DMS79 (cell line): ENCODE measurements at regions not wholly inside any gene's neighbourhood (a gene's known extent, or its start where the extent isn't known, plus 50 kb on each side); places are given as distances from the start of the nearest gene placed in this dataset.
A peak's percentile ranks its signal among the peaks of the same experiment; 100 is the strongest.
"Not testable (repeated sequence)": the region's sequence is repeated elsewhere in the genome, so short reads cannot be mapped to it uniquely, and the experiment has no call there.

Source experiments
- DNase-seq: peaks from one replicate; lab custom pipeline; 2025; lab: John Stamatoyannopoulos, UW

DNA sequence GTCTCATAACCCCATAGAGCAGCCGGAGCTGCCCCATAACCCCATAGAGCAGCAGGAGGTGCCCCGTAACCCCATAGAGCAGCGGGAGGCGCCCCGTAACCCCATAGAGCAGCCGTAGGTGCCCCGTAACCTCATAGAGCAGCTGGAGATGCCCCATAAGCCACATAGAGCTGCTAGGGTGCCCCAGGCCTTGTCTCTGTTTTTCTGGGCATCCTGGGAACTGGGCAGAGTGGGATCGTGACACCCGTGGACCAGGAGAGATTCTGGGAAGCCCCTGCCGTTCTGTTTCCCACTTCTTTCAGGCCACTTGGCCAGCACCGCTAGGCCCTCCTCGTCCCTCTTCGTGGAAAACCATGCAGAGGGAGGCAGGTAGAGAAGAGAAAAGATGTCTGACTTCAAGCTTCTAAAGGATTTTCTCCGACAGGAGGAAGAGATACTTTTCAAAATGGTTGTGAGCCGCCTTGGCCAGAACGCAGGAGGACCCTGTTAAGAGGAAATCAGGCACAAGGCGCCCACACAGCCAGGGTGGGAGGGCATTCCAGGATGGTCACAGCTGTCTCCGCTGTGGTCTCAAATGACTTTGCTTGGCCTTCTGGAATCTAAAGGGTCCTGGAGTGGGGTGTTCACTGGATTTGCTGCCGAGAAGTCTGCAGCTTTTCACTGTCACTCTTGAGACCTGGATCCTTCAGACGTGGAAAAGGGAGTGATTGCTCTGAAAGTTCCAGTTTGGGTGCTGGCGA lies 171.8 kb downstream of the NPIPB11 start:
- DNase-seq, result not testable (repeated sequence)

DNA sequence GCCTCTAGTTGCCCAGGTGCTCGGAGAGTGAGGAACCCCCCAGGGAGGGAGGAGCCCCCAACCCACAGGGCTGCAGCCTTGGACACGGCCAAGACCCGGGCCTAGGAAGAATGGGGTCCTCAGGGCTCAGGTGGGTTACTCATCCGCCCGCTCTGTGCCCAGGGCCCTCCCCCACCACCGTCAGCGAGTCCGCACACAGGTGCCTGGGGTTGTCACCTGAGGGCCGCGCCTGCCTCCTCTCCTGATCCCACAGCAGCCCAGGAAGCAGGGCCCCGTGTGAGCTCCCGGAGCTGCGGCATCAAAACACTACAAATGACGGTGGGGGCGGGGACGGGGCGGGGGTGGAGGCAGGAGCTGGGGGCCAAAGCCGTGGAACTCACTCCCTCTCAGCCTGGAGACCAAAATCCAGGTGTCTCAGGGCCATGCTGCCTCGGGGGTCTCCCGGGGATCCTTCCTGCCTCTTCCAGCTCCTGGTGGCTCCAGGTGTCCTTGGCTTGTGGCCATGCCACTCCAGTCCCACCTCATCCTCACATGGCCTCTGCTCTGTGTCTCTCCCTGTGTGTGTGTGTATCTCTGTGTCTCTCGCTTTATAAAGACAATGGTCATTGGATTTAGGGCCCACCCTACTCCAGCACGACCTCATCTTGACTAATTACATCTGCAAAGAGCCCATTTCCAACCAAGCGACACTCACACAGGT lies 172.7 kb downstream of the NPIPB11 start:
- not testable (repeated sequence) for DNase-seq

DNA sequence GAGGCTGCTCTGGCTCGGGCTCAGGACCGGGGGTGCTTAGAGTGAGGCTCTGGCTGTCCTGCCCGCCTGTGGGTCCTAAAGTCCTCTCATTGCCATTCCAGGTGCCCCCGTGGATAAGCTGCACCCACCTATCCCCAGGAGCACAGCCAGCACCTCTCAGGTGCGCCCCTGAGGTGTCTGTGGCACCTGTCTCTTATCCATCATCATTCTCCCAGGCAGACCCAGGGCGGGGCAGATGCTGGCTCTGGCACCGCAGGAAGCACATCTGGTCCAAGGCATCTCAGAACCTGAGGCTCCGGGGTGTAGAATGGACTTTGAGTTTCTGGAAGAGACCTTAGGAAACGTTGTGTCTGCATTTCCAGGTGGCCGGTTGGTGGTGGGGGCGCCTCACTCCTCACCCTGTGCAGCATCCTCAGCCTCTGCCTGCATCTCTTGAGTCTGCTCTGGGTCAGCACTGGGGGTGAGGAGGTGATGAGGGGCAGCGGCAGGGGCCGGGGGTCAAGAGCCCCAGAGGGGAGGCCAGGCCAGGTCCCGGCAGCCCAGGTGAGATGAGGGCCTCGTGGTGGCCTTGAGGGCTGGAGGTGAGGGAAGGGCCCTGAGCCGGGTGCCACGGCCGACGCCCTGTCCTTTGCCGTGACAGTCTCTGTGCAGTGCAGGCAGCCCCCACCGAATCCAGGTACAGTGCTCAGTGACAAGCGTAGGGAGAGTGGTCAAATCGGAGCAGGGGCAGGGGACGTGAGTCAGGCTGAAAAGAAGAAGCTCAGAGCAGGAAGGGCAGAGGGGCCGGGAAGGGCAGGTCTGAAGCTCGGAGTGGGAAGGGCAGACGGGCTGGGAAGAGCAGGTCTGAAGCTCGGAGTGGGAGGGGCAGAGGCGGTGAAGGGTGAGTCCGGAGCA lies 173.5 kb downstream of the NPIPB11 start:
- DNase-seq, result no peak

DNA sequence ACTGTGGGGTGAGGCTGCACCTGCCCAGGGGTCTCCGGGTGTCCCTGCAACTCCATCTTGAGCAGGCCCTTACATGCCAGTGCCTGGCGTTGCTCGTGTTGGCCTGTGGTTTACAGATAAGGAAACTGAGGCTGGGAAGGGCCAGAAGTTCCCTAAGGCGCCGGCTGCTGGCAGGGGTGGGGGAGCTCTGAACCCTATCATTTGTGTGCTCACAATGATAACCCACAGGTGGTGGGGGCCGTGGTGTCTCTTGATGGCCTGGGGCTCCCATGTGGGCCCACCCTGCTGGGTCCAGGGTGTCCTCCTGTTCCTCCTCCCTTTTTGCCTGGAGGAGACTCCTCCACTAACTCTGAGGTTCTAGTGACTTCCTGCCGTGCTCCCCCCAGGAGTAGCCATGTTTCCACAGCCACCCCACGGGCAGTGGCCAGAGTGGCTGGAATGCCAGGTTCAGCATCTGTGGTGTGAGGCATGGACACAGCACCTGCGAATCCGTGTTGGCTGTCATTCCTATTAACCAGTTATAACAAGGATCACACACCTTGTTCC lies 174.3 kb downstream of the NPIPB11 start:
- DNase-seq, result not testable (repeated sequence)

DNA sequence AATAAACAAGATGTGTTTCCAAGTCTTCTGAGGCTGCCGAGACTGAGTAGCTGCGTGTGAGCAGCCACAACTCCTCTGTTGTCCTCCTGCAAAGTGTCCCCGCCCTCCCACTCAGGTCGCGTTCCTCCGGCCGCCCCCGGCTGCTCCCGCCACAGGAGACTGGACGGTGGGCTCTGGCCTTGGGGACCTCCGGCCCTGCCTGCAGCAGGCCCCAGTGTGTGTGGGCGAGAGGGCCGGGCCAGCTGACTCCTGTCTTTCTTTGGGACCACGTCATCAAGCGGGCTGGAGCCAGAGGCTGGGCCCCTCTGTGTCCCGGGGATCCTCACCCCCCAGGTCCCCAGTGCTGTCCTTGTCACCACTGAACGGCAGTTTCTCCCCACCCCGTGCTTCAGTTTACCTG lies 175.3 kb downstream of the NPIPB11 start:
- DNase-seq, result no peak

DNA sequence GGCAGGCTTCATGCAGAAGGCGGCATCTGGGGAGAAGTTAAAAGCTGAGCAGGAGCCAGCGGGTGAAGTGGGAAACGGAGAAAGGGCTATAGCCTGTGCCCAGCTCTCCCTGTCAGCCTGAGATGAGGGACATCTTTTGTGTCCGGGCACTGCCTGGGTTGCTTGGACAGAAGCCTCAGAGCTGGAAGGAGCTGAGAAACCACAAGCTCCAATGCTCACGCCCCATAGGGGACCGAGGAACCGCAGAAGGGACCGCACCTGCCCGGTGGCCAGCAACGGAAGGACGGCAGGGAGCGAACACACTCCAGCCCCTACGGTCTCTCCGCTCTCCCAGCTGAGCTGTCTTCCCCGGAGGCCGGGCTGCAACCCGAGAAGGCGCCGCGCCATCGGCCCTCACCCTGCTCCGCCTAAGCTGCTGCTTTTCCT lies 175.8 kb downstream of the NPIPB11 start:
- DNase-seq, result no peak

DNA sequence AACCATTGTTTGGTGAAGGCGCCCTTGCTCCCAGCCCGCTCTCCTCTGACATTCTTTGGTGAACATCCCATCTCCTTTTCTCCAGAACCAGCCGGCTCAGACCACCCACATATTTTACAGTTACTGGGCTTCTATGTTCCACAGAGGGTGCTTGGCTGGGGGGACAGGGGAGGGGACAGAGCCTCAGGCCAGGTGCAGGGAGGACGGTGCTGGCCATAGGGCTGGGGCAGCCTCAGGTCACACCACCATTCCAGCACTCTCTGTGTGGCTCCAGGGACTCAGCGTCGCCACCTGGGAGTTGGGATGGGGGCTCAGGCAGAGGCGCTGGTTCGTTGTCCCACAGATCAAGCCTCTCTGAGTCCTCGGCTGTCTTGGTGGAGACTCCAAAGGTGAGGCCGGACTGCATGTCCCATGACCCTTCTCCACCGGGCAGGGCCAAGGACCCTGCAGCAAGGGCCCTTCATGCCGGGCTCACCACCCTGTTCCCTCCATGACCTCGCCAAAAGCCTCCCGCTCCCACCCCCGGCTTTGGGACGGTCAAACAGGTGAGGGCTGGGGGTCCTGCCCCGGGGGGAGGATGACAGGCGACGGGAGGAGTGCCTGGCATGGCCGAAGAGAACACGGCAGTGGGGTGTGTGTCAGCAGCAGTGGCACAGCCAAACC lies 176.4 kb downstream of the NPIPB11 start:
- not testable (repeated sequence) for DNase-seq

DNA sequence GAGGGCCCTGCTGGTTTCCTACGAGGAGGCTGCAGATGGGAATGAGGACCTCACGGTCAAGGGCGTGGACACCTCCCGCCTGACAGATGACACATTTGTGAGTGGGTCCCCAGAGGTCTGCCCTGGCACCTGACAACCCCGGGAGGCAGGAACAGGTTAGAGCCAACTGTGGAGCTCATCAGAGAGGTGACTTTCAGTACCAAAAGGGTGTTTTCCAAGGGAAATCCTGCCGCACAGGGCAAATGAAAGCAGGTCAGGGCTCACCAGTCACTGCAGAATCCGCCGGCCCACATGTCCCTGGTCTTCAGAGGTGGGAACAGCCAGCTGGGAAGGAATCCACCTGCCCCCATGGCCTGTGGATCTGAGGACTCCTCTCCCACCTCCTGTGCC lies 176.9 kb downstream of the NPIPB11 start:
- DNase-seq, result not testable (repeated sequence)

DNA sequence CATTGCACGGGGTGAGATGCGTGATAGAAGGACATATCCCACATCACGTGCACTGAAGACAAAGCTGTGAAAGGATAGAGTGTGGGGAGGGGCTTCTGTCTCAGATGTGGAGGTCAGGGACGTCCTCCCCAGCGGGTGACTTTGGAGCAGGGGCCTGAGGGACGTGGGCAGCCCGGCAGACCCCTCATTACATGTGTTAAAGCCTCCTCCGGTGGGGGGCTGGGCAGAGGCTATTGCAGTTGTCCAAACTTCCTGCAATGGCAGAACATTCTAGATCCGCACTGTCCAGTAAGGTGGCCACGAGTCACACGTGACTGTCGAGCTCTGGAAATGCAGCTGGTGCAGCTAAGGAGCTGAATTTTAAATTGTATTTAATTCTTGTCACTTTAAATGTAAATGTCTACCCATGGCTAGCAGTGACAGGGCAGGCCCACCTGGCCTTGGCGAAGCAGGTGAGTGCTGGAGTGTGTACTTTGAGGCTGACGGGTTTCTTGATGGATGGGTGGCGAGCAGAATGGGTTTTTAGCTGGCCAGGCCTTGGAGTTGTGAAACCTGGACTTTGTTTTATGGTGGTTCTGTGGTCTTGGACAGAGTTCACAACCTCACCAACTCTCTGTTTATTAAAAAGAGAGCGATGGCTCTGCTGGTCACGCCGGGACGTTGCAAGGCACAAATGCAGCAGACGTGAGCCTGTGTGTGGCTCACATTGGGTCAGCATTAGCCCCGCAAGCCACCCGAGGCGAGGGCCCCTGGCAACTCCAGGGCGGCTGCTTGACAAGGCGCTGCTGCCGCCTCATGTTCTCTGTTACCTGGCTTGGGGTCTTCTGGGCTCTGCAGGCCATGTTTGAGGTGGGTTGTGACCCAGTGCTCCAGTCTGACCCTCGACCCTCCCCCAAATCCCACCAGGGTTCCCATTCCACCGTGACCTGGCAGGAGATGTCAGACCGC lies 177.6 kb downstream of the NPIPB11 start:
- DNase-seq, result not testable (repeated sequence)

DNA sequence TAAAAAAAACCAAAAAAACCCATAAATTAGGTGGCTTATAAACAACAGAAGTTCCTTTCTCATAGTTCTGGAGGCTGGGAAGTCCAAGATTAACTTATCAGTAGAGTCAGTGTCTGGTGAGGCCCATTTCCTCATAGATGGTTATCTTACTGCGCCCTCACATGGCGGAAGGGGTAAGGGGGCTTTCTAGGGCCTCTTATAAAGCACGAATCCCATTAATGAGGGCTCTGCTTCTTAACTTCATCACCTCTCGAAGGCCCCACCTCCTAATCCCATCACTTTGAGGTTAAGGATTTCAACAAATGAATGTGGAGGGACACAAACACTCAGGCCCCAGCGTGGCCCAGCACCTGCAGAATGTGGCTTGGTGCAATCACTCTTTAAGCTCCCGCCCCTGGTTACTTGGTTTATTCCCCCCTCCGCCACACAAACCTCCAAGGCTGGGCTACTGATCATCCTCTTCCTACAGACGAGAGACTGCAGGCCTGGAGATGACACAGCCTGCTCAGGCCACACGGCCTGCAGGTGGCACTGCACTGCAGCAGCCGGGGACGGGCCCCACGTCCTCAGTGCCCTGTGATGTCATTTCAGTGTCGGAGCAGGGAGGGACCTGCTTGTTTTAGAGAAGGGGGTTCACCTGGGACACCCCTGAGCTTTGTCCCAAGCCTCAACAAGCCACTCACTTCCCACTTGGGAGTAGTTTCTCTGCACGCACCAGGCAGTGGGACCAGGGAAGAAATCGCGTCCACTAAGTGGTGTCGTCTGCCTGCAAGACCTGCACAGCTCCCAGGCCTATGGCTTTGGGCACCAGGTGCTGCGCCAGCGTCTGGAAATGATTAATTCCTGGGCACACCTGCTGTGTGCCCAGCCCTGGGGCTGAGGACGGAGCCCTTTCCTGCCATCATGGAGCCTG lies 178.5 kb downstream of the NPIPB11 start:
- peak; percentile 32 for DNase-seq

DNA sequence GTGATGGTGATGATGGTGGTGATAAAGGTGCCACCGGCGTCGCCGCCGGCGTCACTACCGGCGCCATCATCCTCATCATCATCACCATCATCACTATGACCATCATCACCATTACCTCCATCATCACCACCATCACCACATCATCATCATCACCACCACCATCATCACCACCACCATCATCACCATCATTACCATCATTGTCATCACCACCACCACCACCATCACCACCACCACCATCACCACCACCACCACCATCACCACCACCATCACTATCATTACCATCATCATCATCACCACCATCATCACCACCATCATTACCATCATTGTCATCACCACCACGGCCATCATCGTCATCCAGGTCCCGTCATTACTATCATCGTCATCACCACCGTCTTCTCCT lies 179.7 kb downstream of the NPIPB11 start:
- DNase-seq, result no peak

DNA sequence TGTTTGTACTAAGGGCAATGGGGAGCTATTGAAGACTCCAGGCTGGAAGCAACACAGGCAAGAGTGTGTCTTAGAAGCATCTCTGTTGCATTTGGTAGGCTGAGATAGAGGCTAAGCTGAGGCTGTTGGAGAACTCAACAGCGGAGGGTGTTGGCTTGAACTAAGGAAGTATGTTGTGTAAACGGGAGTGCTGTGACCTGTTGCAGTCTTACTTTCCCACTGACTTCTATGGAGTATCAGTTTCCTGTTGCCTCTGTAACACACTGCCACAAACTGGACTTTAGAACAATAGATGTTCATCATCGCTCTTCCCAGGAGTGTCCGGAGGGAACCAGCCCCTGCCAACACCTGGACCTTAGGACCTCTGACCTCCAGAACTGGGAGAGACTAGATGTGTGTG lies 181.8 kb downstream of the NPIPB11 start:
- not testable (repeated sequence) for DNase-seq

DNA sequence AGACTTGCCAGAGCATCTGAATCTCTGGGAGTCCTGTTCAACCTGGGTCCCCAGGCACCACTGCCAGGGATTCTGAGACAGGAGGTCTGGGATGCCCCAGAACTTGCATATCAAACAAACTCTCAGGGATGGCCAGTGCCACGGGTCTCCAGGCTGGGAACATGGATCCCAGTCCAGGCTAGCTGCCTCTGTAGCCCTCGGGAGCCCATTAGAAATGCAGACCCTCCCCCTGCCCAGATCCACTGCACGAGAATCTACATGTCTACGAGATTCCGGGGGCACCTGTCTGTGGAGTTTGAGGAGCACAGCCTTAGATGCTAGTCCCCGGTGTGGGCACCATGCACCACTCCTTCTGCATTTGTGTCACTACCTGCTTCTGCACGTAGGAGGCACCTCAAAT lies 183.9 kb downstream of the NPIPB11 start:
- not testable (repeated sequence) for DNase-seq

DNA sequence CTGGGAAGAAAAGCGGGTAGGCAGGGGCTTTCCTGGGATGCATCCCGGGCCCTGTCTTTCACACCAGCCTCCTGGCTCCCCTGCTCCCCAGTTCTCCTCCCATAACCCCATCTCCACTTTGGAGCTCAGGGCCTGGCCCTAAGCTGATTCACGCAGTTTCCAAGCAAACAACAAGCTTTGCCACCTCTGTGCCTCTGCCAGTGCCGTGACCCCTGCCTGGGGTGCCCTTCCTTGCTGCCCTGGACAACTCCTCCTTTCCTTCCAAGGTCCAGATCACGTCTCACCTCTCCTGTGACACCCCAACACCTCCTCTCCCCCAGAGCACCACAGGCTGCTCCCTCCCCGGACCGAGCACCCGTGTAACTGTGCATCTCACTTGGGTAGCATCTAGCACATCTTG lies 184.5 kb downstream of the NPIPB11 start:
- DNase-seq, result not testable (repeated sequence)

DNA sequence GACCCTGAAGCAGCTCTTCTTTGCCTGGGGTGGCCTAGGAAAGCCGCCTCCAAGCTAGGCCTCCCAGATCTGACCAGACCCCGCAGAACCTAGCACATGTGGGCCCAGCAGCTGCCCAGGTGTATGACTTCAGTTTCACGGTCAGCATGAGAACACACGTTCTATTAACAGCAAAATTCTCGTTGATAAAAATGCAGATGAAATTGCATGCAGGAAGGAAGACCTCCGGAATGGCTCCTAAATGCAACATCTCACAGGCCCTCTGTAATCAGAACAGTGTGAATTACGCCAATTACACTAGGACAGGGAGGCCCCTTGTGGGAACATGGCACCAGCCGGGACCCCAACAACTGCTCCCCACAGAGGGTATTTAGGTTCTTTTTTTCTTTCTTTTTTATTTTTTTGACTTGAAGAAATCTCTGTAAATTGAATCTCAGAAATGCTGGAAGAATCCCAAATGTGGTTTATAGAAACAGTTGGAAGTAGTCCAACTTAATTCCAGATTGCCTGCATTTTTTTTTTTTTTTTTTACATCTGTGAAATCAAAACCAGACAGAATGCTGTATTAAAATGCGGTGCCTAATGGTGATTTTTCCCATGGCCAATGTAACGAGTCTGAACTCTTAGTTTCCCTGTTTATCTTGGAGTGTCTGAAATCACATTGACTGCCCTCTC lies 185.1 kb downstream of the NPIPB11 start:
- DNase-seq, result not testable (repeated sequence)

DNA sequence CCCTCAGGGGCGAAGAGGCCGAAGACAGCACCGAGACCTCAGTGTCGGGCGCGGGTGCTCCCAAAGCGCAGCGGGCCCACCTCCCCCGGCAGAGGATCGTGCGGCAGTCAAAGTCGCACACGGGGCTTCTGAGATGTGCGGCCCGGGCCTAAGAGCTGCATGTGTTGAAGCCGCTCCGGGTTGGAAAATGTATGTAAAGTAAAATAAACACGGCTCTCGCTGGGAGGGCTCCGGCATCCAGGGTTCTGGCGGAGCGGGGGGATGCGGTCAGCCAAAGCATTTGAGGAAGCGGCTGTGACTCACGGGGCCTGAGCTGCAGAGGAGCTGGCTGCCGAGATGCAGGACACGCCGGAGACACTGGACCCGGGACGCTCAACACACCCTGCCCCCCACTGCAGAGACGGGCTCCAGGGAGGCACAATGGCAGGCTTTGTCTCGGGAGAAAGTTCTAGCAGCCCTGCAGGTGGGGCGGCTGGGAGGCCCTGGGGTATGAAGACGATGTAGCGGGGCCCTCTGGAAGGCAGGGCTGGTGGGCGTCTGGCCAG lies 185.8 kb downstream of the NPIPB11 start:
- DNase-seq, result not testable (repeated sequence)

DNA sequence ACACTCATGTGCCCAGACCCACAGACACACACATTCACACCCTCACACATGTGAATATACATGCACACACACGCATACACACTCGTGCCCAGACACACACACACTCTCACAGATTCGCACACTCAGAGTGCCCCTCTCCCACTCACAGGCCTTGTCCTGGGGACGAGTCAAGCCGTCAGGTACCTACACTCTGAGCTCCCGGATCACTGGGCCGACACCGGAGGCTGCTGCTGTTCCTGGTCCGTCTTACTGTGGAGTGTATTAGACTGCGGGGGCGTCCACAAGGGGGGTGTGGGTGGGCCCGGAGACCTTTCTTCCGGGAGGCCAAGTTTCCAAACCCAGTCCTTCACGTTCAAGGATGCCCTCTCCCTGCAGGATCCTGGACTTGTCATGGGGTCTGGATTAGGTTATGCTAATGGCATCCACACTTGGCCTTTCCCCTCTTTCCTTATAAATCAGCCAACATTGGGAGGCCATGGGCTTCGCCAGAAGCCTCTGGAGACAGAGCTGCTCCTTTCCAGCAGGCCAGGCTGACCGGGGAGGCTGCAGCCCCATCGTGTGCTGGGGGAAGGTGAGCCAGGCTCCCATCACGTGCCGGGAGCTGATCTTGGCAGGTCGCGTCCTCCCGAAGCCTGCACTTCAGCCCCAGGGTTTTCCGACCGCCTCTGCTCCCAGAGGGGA lies 186.4 kb downstream of the NPIPB11 start:
- DNase-seq, result not testable (repeated sequence)

DNA sequence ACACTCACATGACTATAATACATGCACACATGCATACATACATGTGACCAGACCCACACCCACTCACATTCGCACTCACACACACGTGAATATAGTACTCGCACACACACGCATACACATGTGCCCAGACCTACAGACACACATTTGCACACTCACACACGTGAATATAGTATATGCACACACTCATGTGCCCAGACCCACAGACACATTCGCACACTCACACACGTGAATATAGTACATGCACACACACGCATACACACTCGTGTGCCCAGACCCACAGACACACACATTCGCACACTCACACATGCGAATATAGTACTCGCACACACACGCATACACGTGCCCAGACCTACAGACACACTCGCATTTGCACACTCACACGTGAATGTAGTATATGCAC lies 186.9 kb downstream of the NPIPB11 start:
- not testable (repeated sequence) for DNase-seq
